SKM-1 treated with dmso at 0.1 percent for 144 hours (cell line): ENCODE measurements at regions not wholly inside any gene's neighbourhood (a gene's known extent, or its start where the extent isn't known, plus 50 kb on each side); places are given as distances from the start of the nearest gene placed in this dataset.
"Not testable (repeated sequence)": the region's sequence is repeated elsewhere in the genome, so short reads cannot be mapped to it uniquely, and the experiment has no call there.

Source experiments
- DNase-seq: peaks from one replicate; lab custom pipeline; 2025; ENCODE audit not compliant: unreplicated experiment; lab: John Stamatoyannopoulos, UW

GRCh38 chr1:181253601-181254000 is 165.1 kb downstream of the IER5 start:
- DNase-seq = not testable (repeated sequence)

- DNase-seq = no peak
Measured at GRCh38 chr1:181255270-181255929, 166.9 kb downstream of the IER5 start.

- DNase-seq = no peak
Measured at GRCh38 chr1:181257117-181257516, 168.6 kb downstream of the IER5 start.

GRCh38 chr1:181259026-181259745 is 170.7 kb downstream of the IER5 start:
- no peak for DNase-seq

GRCh38 chr1:181260271-181260670 is 171.8 kb downstream of the IER5 start:
- DNase-seq = no peak

- no peak for DNase-seq
Measured at GRCh38 chr1:181260994-181261393, 172.5 kb downstream of the IER5 start.

GRCh38 chr1:181262069-181262468 is 173.6 kb downstream of the IER5 start:
- DNase-seq = no peak

GRCh38 chr1:181263444-181263843 is 174.9 kb downstream of the IER5 start:
- DNase-seq = no peak

GRCh38 chr1:181264821-181265220 is 176.3 kb downstream of the IER5 start:
- DNase-seq = no peak

- no peak for DNase-seq
Measured at GRCh38 chr1:181284978-181285377, 196.5 kb downstream of the IER5 start.

GRCh38 chr1:181295217-181295616 is 188.1 kb upstream of the CACNA1E start:
- DNase-seq = no peak

GRCh38 chr1:181296180-181296579 is 187.1 kb upstream of the CACNA1E start:
- DNase-seq = no peak

- DNase-seq = no peak
Measured at GRCh38 chr1:181308098-181308497, 175.2 kb upstream of the CACNA1E start.

- DNase-seq = no peak
Measured at GRCh38 chr1:181310560-181310959, 172.8 kb upstream of the CACNA1E start.

GRCh38 chr1:181312946-181313345 is 170.4 kb upstream of the CACNA1E start:
- no peak for DNase-seq

GRCh38 chr1:181313466-181313865 is 169.9 kb upstream of the CACNA1E start:
- DNase-seq = no peak

- DNase-seq = no peak
Measured at GRCh38 chr1:181314010-181314409, 169.3 kb upstream of the CACNA1E start.

GRCh38 chr1:181314959-181315358 is 168.4 kb upstream of the CACNA1E start:
- no peak for DNase-seq

- no peak for DNase-seq
Measured at GRCh38 chr1:181317261-181317930, 165.9 kb upstream of the CACNA1E start.

- no peak for DNase-seq
Measured at GRCh38 chr1:181318022-181318857, 165.1 kb upstream of the CACNA1E start.

- DNase-seq = no peak
Measured at GRCh38 chr1:181318858-181319235, 164.5 kb upstream of the CACNA1E start.
